OCI-LY1 (cell line): ENCODE measurements at regions not wholly inside any gene's neighbourhood (a gene's known extent, or its start where the extent isn't known, plus 50 kb on each side); places are given as distances from the start of the nearest gene placed in this dataset.

Source experiments
- H2AFZ ChIP-seq: fragments of 200-600 bp; sonication (generic), shearing (Covaris generic); 2 replicates; pipeline ENCODE4 v1.6.0; 2014; ENCODE audit warnings: antibody characterized with exemption, mild to moderate bottlenecking, low read length
- H3F3A ChIP-seq: fragments of 200-600 bp; sonication (generic), shearing (Covaris generic); 2 replicates; pipeline ENCODE4 v1.6.0; 2014; ENCODE audit warnings: mild to moderate bottlenecking, antibody characterized with exemption, low read length, moderate library complexity; ENCODE audit not compliant: insufficient read depth
- H3K27ac ChIP-seq: fragments of 200-600 bp; sonication (generic); 2 replicates; pipeline ENCODE4 v1.5.1; 2014; ENCODE audit warnings: low read length, mixed run types, mild to moderate bottlenecking, low read depth; ENCODE audit not compliant: poor library complexity, severe bottlenecking
- H3K27me3 ChIP-seq: fragments of 200-600 bp; sonication (generic); 2 replicates; pipeline ENCODE4 v1.6.0; 2014; ENCODE audit warnings: antibody characterized with exemption, mild to moderate bottlenecking, low read length, moderate library complexity; ENCODE audit not compliant: insufficient read depth
- H3K36me3 ChIP-seq: fragments of 200-600 bp; sonication (generic); 2 replicates; pipeline ENCODE4 v1.6.1; 2014; ENCODE audit warnings: mild to moderate bottlenecking, antibody characterized with exemption, low read length, moderate library complexity, mixed read lengths; ENCODE audit not compliant: insufficient read depth
- H3K4me1 ChIP-seq: fragments of 200-600 bp; sonication (generic); 2 replicates; pipeline ENCODE4 v1.5.1; 2014; ENCODE audit warnings: mild to moderate bottlenecking, low read length, moderate library complexity; ENCODE audit not compliant: insufficient read depth, severe bottlenecking
- H3K4me2 ChIP-seq: fragments of 200-600 bp; sonication (generic), shearing (Covaris generic); 2 replicates; pipeline ENCODE4 v1.6.1; 2014; ENCODE audit warnings: low read length
- H3K4me3 ChIP-seq: fragments of 200-600 bp; sonication (generic); 2 replicates; pipeline ENCODE4 v1.5.1; 2014; ENCODE audit warnings: low read length, low read depth, mild to moderate bottlenecking, mixed read lengths; ENCODE audit not compliant: poor library complexity, severe bottlenecking
- H3K79me2 ChIP-seq: fragments of 200-600 bp; shearing (Covaris generic); 2 replicates; pipeline ENCODE4 v1.6.1; 2016; ENCODE audit warnings: mixed run types, low read length, mixed read lengths; ENCODE audit not compliant: insufficient read depth
- H3K9ac ChIP-seq: fragments of 200-600 bp; sonication (generic), shearing (Covaris generic); 2 replicates; pipeline ENCODE4 v1.6.1; 2014; ENCODE audit warnings: mild to moderate bottlenecking, low read length, mixed read lengths
- H3K9me2 ChIP-seq: fragments of 200-600 bp; sonication (generic), shearing (Covaris generic); 2 replicates; pipeline ENCODE4 v1.6.1; 2014; ENCODE audit warnings: low read depth, mild to moderate bottlenecking, low read length, mixed read lengths
- H3K9me3 ChIP-seq: fragments of 200-600 bp; shearing (Covaris generic); 2 replicates; pipeline ENCODE4 v1.6.1; 2014; ENCODE audit warnings: low read length, mixed read lengths
- H4K20me1 ChIP-seq: fragments of 200-600 bp; sonication (generic), shearing (Covaris generic); 2 replicates; pipeline ENCODE4 v1.6.0; 2016; ENCODE audit warnings: mild to moderate bottlenecking, low read length; ENCODE audit not compliant: insufficient read depth
- EZH2 ChIP-seq: fragments of 200-600 bp; sonication (generic), shearing (Covaris generic); IDR thresholded peaks from 2 replicates; pipeline ENCODE4 v1.8.0; 2017; ENCODE audit warnings: borderline replicate concordance, mixed run types, mild to moderate bottlenecking, antibody characterized with exemption, low read length, moderate library complexity, mixed read lengths
- TF ChIP-seq, protein P1 (sequence below): fragments of 200-600 bp; sonication (generic), shearing (Covaris generic); IDR thresholded peaks from 2 replicates; pipeline ENCODE4 v1.5.1; 2017; ENCODE audit warnings: mild to moderate bottlenecking, antibody characterized with exemption, low read length, moderate library complexity, mixed read lengths

DNA sequence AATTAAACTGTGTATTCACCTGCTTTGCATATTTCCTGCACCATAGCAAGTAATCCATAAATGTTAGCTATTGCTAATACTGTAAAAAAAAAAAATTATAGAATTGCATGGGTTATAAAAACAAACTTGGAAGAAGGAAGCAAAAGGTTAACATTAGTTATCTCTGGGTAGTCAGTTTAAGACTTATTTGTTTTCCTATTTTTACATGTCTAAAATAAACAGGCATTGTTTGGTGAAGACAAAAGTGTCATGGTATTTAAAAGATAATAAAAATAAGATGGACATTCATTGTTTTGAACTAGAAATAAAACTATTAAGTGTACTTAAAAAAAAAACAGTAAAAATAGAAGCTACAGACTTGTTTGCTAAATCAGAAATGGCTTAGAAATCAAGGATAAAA lies 313.8 kb downstream of the SOX9 start:
- no peaks in the 10 kb centered on the region for H3K9me2 ChIP-seq

GRCh38 chr17:72434991-72435618 lies 314.3 kb downstream of the SOX9 start:
- TF ChIP-seq, protein P1, sequence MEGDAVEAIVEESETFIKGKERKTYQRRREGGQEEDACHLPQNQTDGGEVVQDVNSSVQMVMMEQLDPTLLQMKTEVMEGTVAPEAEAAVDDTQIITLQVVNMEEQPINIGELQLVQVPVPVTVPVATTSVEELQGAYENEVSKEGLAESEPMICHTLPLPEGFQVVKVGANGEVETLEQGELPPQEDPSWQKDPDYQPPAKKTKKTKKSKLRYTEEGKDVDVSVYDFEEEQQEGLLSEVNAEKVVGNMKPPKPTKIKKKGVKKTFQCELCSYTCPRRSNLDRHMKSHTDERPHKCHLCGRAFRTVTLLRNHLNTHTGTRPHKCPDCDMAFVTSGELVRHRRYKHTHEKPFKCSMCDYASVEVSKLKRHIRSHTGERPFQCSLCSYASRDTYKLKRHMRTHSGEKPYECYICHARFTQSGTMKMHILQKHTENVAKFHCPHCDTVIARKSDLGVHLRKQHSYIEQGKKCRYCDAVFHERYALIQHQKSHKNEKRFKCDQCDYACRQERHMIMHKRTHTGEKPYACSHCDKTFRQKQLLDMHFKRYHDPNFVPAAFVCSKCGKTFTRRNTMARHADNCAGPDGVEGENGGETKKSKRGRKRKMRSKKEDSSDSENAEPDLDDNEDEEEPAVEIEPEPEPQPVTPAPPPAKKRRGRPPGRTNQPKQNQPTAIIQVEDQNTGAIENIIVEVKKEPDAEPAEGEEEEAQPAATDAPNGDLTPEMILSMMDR: no peak
- TF ChIP-seq EZH2: no peak
- no peak overlapping the region for H3K4me2 ChIP-seq

More for the DNA sequence above, 313.8 kb downstream of the SOX9 start:
- peaks cover 4% of the 10 kb centered on the region; the same call in 1 of the 2 replicates for H3K27me3 ChIP-seq
- H3F3A ChIP-seq: no peaks in the 10 kb centered on the region
- H3K4me2 ChIP-seq: no peak overlapping the region
- no peaks in the 10 kb centered on the region for H4K20me1 ChIP-seq
- TF ChIP-seq, protein P1: no peak
- TF ChIP-seq EZH2: no peak
- H3K9me3 ChIP-seq: no peaks in the 10 kb centered on the region
- no peak overlapping the region for H3K27ac ChIP-seq
- no peak overlapping the region for H3K4me3 ChIP-seq
- no peak overlapping the region for H3K9ac ChIP-seq
- H2AFZ ChIP-seq: no peak overlapping the region
- no peaks in the 10 kb centered on the region for H3K79me2 ChIP-seq
- H3K4me1 ChIP-seq: no peaks in the 10 kb centered on the region
- no peaks in the 10 kb centered on the region for H3K36me3 ChIP-seq

DNA sequence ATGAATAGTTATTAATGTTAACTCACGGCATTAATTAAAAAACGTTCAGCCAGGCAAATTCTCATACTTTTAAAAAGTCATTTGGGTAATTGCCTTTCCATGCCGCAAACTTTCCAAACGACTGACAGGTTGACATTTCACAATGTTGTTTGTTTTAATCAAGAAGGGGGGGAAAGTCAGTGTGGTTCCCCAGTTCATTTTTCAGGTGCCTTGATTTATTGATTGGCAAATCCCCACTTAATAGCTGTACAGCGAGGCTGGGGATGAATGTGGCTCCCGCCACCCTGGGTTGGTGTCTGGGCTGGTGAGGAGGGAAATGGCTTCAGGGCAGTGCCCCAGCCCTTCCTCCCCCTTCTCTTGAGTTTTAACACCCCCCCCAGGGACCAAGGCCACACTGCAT lies 318.0 kb downstream of the SOX9 start:
- no peak overlapping the region for H3K4me2 ChIP-seq
- no peaks in the 10 kb centered on the region for H3F3A ChIP-seq
- no peaks in the 10 kb centered on the region; the same call in 1 of the 2 replicates for H3K27me3 ChIP-seq
- no peaks in the 10 kb centered on the region for H4K20me1 ChIP-seq
- H3K9ac ChIP-seq: no peak overlapping the region
- H3K4me1 ChIP-seq: no peaks in the 10 kb centered on the region
- no peaks in the 10 kb centered on the region for H3K9me3 ChIP-seq
- no peak overlapping the region for H2AFZ ChIP-seq
- TF ChIP-seq EZH2: no peak
- TF ChIP-seq, protein P1: no peak
- H3K4me3 ChIP-seq: no peak overlapping the region
- H3K9me2 ChIP-seq: no peaks in the 10 kb centered on the region
- H3K27ac ChIP-seq: no peak overlapping the region
- no peaks in the 10 kb centered on the region for H3K36me3 ChIP-seq
- H3K79me2 ChIP-seq: no peaks in the 10 kb centered on the region

More at GRCh38 chr17:72434991-72435618, 314.3 kb downstream of the SOX9 start:
- Histone ChIP-seq H3K27ac (no peak overlapping the region), H3K79me2 (no peaks in the 10 kb centered on the region), H3K36me3 (no peaks in the 10 kb centered on the region), H3K4me1 (no peaks in the 10 kb centered on the region), H3K9ac (no peak overlapping the region), H3F3A (no peaks in the 10 kb centered on the region), H3K9me3 (no peaks in the 10 kb centered on the region), H3K4me3 (no peak overlapping the region), H3K27me3 (peaks cover 4% of the 10 kb centered on the region; the same call in 1 of the 2 replicates), H3K9me2 (no peaks in the 10 kb centered on the region), H2AFZ (no peak overlapping the region), H4K20me1 (no peaks in the 10 kb centered on the region)
